Prostate gland (tissue), 2 donors: ENCODE measurements at regions not wholly inside any gene's neighbourhood (a gene's known extent, or its start where the extent isn't known, plus 50 kb on each side); places are given as distances from the start of the nearest gene placed in this dataset.

Experiments used
- DNase-seq: peaks from one replicate; pipeline ENCODE4 v3.0.0-alpha.2; 2019; ENCODE audit warnings: low spot score
- H3K27ac ChIP-seq, 2 donors: fragments of 200-600 bp; sonication (generic); 2 replicates each; pipeline ENCODE4 v1.5.1; 2017 to 2019
- H3K27me3 ChIP-seq: fragments of 200-600 bp; sonication (generic); replicated peaks from 2 replicates; pipeline ENCODE4 v1.5.1; 2019; ENCODE audit not compliant: insufficient read depth
- H3K36me3 ChIP-seq, 2 donors: fragments of 200-600 bp; sonication (generic); 1 replicate in 1 of 2; 2 replicates in 1 of 2; pipeline versions ENCODE4 v1.5.1 to v1.8.1; 2017 to 2019
- H3K4me1 ChIP-seq: fragments of 200-600 bp; sonication (generic); replicated peaks from 2 replicates; pipeline ENCODE4 v1.5.1; 2019
- H3K4me3 ChIP-seq, 2 donors: fragments of 200-600 bp; sonication (generic); 2 replicates each; pipeline ENCODE4 v1.5.1; 2017 to 2019
- H3K9me3 ChIP-seq: fragments of 200-600 bp; sonication (generic); 2 replicates; pipeline ENCODE4 v1.5.1; 2017
- POLR2A ChIP-seq: fragments of 450-650 bp; IDR thresholded peaks from one replicate; pipeline ENCODE4 v1.6.1; 2016; ENCODE audit warnings: antibody characterized with exemption, mild to moderate bottlenecking
- POLR2AphosphoS5 ChIP-seq: sonication (generic); formaldehyde crosslinking; IDR thresholded peaks from one replicate; pipeline ENCODE4 v1.6.1; 2017; ENCODE audit warnings: antibody characterized with exemption
- WGBS: methylation state at CpG from one replicate; pipeline ENCODE4 v1.1.5; 2018; 5-methylcytosine and 5-hydroxymethylcytosine counted together
- intact Hi-C: fragments of 100-400 bp; cut with DNase I; formaldehyde crosslinking; loops from one replicate; pipeline ENCODE4 v1.14.2; 2022
- TF ChIP-seq, protein P1 (sequence below), 4 experiments: fragments of 200-600 bp in 2 of 4; fragments of 450-650 bp in 2 of 4; sonication (generic) in 2 of 4; IDR thresholded peaks; 1 replicate in 3 of 4; 2 replicates in 1 of 4; pipeline ENCODE4 v1.5.1; 2016 to 2019; ENCODE audit warnings: antibody characterized with exemption in 4 of 4, mild to moderate bottlenecking in 2 of 4, moderate library complexity in 2 of 4

GRCh38 chr13:77383097-77383496, 56.2 kb upstream of the MYCBP2 start:
- intact Hi-C loops = no loop called here
- H3K4me3 ChIP-seq = no peak overlapping the region
- no peaks in the 10 kb centered on the region for H3K27me3 ChIP-seq
- TF ChIP-seq POLR2A = no peak
- no peak for TF ChIP-seq POLR2AphosphoS5
- TF ChIP-seq, protein P1, sequence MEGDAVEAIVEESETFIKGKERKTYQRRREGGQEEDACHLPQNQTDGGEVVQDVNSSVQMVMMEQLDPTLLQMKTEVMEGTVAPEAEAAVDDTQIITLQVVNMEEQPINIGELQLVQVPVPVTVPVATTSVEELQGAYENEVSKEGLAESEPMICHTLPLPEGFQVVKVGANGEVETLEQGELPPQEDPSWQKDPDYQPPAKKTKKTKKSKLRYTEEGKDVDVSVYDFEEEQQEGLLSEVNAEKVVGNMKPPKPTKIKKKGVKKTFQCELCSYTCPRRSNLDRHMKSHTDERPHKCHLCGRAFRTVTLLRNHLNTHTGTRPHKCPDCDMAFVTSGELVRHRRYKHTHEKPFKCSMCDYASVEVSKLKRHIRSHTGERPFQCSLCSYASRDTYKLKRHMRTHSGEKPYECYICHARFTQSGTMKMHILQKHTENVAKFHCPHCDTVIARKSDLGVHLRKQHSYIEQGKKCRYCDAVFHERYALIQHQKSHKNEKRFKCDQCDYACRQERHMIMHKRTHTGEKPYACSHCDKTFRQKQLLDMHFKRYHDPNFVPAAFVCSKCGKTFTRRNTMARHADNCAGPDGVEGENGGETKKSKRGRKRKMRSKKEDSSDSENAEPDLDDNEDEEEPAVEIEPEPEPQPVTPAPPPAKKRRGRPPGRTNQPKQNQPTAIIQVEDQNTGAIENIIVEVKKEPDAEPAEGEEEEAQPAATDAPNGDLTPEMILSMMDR (IDR thresholded peaks at IDR 0.05) = no peak
- H3K36me3 ChIP-seq = no peaks in the 10 kb centered on the region
- no peaks in the 10 kb centered on the region for H3K4me1 ChIP-seq
- H3K9me3 ChIP-seq = no peaks in the 10 kb centered on the region
- H3K27ac ChIP-seq = no peak overlapping the region
- no peak for DNase-seq
- 37% methylated on average over 4 of the region's 4 CpGs for WGBS

DNA sequence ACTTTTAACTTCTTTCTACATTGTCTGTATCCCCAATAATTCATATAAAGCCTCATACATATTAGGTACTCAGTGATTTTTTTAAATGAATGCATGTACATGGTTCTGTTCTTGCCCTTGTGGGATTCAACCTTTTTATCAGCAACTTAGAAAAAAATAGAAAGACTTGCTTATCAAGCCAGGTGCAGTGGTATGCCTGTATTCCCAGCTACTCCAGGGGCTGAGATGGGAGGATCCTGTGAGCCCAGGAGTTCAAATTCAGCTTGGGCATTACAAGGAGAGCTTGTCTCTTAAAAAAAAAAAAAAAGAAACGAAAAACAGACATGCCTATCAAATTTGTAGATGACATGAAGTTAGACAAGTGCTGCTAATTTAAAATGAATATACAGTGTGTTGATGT, 54.2 kb upstream of the MYCBP2 start:
- Histone ChIP-seq H3K9me3 (no peaks in the 10 kb centered on the region), H3K36me3 (no peaks in the 10 kb centered on the region), H3K4me1 (no peaks in the 10 kb centered on the region), H3K27ac (no peak overlapping the region), H3K27me3 (no peaks in the 10 kb centered on the region), H3K4me3 (no peak overlapping the region)
- no peak for TF ChIP-seq POLR2A
- 76% methylated on average over 1 of the region's 1 CpG for WGBS
- DNase-seq = no peak
- intact Hi-C loops = no loop called here

GRCh38 chr13:77379508-77379907, 52.6 kb upstream of the MYCBP2 start:
- Histone ChIP-seq H3K36me3 (no peaks in the 10 kb centered on the region), H3K4me1 (no peaks in the 10 kb centered on the region), H3K27ac (no peak overlapping the region), H3K9me3 (no peaks in the 10 kb centered on the region), H3K4me3 (no peak overlapping the region), H3K27me3 (no peaks in the 10 kb centered on the region)
- intact Hi-C loops = no loop called here
- DNase-seq = no peak
- 95% methylated on average over 2 of the region's 2 CpGs for WGBS
- TF ChIP-seq POLR2A (no peak), POLR2AphosphoS5 (no peak)
- TF ChIP-seq, protein P1 (IDR thresholded peaks at IDR 0.05) = no peak

DNA sequence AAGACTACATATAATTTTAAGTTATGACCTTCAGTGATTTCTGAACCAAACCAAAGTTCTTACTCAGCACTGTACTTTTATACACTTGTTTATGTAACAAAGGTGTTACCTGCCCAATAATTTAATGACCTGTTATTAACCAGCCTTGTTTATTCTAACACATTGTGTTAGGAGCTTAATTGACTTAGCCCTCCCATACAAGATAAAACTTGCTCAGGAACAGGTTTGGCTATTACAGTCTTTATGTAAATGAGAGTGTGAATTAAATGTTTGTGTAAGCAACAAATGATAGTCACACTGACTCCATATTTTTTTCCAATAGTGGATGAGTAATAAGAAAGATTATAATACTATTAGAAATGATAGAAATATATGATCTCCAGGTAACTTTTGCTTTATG, 51.8 kb upstream of the MYCBP2 start:
- DNase-seq = no peak
- Histone ChIP-seq H3K27ac (no peak overlapping the region), H3K36me3 (no peaks in the 10 kb centered on the region), H3K4me3 (no peak overlapping the region), H3K9me3 (no peaks in the 10 kb centered on the region), H3K4me1 (no peaks in the 10 kb centered on the region), H3K27me3 (no peaks in the 10 kb centered on the region)
- TF ChIP-seq POLR2A (no peak), POLR2AphosphoS5 (no peak)
- TF ChIP-seq, protein P1 (IDR thresholded peaks at IDR 0.05) = no peak
- intact Hi-C loops = no loop called here

DNA sequence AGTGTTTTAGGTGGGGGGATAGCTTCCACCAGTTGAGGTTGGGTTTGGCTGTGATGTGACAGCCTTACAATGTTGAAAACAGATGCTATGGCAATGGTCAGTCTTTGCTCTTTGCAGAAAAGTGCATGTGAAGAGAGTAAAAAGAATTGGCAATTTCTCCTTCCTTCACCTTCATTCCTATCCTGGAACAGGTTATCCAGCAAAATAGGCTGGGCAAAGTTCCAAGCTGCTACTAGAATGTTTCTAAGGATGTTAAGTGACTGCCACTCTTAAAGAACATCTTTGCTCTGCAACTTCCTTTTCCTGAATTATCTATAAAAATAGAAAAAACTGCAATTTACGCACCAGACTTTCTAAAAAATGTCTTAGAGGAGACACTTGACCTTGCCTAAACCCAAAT, 50.1 kb upstream of the MYCBP2 start:
- TF ChIP-seq POLR2A (no peak), POLR2AphosphoS5 (no peak)
- TF ChIP-seq, protein P1 (IDR thresholded peaks at IDR 0.05) = no peak
- WGBS = 60% methylated on average over 1 of the region's 1 CpG
- no peaks in the 10 kb centered on the region for H3K4me1 ChIP-seq
- no peaks in the 10 kb centered on the region for H3K36me3 ChIP-seq
- no peak for DNase-seq
- intact Hi-C loops = no loop called here
- H3K9me3 ChIP-seq = no peaks in the 10 kb centered on the region
- no peak overlapping the region for H3K27ac ChIP-seq
- H3K4me3 ChIP-seq = no peak overlapping the region
- H3K27me3 ChIP-seq = no peaks in the 10 kb centered on the region
